Right hindlimb (tissue), 1 donor: ENCODE measurements at regions not wholly inside any gene's neighbourhood (a gene's known extent, or its start where the extent isn't known, plus 50 kb on each side); places are given as distances from the start of the nearest gene placed in this dataset.
A peak's percentile ranks its signal among the peaks of the same experiment; 100 is the strongest.

Experiments used
- DNase-seq: peaks from one replicate; pipeline ENCODE4 v3.0.0-alpha.2; 2018

DNA sequence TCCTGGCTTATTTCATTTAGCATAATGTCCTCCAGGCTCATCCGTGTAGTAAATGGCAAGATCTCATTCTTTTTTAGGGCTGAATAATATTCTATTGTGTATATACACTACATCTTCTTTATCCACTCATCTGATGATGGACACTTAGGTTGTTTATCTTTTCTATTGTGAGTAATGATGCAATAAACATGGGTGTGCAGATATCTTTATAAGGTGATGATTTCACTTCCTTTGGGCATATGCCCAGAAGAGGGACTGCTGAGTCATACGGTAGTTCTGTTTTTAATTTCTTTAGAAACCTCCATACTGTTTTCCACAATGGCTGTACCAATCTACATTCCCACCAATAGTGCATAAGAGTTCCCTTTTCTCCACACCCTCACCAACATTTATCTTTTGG, 317.6 kb upstream of the CNKSR2 start:
- DNase-seq, result no peak

DNA sequence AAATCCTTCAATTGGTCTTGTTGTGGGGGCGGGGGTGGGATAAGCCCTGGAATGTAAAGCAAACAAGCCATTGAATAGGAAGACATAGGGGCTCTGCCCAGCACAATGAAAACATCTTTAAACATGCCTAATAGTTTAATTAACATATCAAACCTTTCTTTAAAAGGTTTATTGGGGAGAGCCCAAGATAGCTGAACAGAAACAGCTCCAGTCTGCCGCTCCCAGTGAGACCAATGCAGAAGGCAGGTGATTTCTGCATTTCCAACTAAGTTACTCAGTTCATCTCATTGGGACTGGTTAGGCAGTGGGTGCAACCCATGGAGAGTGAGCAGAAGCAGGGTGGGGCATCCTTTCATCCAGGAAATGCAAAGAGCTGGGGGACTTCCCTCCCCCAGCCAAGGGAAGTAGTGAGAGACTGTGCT, 327.2 kb upstream of the CNKSR2 start:
- no peak for DNase-seq

DNA sequence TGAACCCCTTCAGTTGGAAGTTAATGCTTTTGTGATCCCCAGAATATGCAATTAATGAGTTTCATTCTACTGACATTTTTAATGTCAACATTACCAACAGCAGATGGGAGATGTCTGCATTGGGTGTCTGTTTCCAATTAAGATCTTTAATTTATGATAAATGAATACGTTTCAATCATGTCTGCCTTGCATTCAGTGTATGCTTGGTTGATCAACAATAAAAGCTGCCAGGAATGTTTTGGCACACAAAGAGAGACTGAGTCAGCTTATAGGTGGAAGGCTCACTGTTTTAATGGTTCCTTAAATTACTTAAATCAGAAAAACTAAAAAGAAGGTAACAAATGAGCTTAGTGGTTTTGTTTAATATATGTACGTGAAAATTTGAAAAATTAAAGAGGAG, 359.9 kb upstream of the CNKSR2 start:
- DNase-seq, result no peak

DNA sequence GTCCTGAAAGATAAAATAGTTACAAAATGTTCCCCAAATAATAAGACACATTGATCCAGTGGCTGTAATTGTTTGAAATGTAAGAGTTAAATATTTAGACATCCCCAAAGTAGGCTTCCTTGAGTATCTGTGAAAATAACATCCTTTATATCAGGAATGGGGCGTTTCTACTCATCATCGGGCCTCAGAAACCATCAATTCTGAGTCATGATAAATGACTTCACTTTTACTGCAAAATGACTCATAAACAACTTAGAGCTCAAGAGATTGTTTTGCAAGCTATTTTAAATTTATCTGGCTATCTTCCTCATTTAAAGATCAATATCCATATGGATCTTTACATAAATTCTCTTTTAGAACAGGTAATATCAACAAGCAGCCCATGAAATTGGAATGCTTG, 369.4 kb upstream of the CNKSR2 start:
- no peak for DNase-seq

DNA sequence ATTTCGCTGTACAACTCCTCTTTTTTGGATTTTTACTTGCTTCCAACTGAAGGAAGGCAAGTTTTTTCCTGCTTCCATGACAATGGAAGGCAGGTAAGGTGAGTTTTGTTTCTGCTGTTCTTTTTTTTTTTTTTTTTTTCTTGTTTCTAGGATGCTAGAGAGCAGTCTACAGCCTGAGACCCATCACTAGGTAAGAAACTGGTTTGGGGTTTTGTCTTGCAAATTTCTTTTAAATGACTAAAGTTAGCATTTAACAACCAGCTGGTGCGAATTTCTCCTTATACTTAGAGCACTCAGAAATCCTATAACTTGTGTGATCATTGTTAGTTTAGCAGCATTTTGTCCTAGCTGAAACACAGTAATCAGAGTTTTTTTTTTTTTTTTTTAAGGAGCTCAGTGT, 378.4 kb upstream of the CNKSR2 start:
- DNase-seq, result no peak

DNA sequence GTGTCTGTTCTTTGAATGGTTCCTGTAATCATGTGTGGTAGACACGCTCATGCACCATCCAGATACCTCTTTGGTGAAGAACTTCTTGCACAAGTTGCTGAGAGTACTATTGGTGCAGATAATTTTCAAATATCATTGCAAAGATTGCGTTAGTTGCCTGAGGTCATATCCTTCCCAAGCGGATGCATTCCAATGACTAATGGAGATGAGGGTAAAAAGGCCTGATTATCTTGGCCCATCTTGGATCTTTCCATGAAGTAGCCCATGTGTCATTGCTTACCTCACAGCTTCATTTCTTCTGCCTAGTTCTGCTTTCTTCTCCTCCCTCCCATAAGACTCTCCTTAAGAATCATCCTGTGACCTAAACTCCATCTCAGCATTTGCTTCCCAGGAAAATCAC, 384.9 kb upstream of the CNKSR2 start:
- no peak for DNase-seq

DNA sequence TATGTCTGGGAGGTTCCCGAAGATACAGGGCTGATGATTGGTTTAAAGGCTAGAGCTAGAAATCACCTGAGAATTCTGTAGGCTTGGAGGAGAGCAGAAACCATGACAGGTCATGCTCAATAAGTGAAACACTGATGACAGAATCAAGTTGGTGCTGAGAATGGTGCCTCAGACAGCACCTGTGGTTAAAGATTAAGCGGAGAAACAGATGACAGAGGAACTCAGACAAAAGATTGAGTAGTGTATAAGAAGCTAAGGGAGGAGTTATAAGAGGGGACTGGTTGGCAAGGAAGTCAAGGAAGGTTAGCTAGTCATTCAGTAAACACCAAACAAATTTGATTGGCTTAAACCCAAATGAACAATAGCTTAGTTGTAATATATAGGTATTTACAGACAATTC, 385.4 kb upstream of the CNKSR2 start:
- DNase-seq, result no peak

DNA sequence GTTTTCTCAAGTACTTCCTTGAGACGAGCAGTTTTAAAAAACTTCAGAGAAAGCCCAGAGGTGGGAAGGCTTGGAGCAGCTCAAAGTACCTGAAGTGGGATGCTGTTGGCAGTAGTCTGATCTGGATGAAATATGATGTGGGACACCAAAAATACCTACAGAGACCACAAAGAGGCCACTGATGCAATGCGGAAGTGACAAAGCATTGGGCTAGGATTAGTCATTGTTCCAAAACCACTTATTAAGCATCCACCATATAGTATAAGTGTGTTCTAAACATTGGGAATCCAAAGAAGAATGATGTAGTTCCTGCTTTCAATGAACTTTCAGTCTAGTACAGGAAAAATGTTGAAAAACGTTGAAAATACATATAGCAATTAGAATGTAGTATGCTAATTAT, 386.1 kb upstream of the CNKSR2 start:
- DNase-seq, result no peak

DNA sequence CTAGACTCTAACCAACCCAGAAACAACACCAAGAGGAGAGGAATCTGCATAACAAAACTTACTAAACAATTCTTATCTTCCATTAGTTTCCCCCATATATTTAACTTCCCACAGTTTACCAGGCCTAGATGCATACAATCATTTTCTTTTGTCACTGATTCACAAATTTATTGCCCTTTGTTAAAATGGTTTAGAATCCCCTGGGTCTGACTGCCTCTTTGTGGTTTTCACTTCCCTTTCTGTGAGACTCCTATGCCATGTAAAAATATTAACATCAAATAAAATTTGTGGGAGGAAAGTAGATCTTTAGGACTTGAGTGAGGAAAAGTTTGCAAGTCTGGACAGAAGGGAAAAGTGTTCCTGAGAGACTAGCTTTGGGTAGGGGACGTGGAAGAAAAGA, 393.8 kb upstream of the CNKSR2 start:
- no peak for DNase-seq

DNA sequence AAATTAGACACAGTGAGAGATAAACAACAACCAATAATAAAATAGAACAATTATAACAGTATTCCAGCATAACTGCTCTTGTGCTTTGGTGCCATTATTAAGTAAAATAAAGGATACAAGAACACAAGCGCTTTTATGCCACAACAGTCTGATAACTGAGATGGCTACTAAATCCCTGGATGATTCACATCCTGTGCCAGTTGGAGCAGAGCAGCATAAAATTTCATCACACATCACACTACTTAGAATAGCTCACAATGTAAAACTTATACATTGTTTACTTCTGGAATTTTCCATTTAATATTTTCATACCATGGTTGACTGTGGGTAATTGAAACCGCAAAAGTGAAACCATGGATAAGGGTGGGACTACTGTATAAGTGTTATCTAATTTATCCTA, 399.9 kb upstream of the CNKSR2 start:
- DNase-seq, result no peak

DNA sequence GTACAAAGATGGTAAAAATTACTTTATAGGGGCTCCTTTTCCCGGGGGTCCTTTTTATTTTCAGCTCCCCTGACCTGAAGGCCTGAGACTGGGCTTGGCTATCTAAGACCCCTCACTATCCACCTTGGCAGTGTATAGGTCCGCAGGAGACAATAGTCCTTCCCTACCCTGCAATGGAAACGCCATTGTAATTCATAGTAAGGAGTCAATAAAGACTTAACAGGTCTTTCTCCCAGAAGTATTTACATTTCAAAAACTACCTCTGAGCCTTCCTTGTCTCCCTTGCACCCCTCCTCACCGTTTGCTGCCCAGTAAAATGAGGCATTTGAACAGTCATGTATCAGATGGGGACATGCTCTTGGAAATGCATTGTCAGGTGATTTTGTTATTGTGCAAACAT, 401.2 kb upstream of the CNKSR2 start:
- no peak for DNase-seq

DNA sequence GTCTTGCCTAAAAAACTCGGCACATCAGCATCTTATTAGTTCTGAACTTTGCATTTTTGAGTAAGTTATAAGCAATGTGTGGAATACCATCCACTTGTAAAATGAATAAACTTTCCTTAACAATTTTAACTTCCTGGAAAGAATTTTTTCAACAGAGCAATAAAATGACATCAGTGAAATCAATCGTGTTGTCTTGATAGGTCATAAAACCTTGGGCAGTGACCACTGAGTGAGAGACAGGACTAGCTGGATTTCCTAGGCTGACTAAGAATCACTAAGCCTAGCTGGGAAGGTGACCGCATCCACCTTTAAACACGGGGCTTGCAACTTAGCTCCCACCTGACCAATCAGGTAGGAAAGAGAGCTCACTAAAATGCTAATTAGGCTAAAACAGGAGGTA, 403.0 kb upstream of the CNKSR2 start:
- no peak for DNase-seq

DNA sequence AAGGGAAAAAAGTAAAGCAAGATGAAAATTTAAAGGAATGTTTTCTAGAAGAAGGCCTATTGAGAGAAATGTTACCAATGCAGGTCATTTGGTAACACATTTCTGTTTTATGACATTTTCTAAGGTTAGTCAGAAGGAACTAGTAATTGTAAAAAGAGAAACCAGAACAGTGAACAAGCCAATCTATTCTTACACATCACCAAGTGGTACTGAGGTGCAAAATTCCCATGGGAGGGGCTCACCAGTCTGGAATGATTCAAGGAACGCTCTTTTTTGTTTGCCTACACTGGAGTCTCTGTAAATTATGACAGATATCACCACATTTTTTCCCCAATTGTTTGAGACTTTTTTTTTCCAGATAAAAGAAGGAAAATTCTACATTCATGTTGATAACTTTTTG, 404.7 kb upstream of the CNKSR2 start:
- no peak for DNase-seq

DNA sequence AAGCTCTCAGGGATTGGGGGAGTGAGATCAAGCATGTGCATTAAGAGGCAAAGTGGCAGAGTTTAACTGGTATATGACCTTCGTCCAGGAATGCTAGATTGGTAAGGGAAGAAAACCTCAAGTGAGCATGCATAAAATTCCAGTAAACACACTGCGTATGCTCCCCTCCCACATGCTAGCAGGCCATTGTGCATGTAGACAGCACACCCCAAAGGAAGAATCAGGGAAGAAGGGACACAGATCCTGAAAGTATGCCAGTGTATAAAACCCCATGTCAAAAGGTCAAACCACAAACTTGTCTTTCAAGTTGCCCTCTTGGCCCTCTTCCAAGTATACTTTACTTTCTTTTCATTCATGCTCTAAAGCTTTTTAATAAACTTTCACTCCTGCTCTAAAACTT, 405.2 kb upstream of the CNKSR2 start:
- DNase-seq, result no peak

DNA sequence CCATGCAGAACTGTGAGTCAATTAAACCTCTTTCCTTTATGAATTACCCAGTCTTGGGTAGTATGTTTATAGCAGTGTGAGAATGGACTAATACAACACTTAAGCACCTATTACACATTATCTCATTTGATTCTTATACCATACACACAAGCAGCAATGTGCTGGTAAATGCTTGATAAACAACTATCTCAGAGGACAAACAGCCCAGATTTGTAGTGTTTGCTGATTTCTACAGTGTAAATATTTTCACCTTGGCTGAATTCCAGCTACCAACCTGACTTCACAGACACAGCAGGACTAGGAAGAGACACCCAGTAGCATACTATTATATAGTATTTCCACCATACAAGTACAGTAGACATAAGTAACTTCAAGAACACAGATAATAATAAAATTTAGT, 406.5 kb upstream of the CNKSR2 start:
- no peak for DNase-seq

DNA sequence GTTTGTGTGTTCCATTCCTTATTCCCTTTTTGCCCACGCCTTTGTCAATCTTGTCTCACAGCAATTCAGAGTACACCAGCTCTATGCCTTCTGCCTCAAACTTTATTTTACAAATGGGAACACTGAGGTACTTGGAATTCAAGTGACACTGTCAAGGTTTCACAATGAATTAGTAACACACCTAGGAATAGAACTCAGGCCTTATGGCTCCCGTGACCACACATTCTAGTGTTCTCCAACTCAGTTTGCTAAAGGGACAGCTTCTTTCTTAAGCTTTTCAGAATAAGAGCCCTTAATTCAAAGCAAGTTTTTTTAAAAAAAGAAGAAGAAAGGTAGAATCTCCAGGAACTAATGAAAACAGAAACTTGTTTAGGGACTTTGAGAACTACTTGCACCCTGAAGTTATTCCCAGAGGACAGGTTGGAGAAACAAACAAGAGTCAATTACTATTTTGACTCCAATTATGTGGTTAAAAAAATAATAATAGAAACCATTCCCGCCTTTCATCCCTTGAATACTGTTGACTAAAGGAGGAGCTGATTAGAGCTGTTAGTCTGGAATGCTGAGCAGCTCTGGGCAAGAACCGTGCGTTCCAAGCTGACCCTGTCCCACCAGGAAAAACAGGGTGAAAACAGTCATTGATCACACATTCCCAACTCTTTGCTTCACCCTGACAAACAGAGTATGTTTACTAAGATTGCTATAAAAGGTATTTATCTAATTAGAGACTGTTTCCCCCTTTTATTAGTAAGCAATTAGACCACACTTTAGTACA, 408.8 kb upstream of the CNKSR2 start:
- DNase-seq, result no peak

DNA sequence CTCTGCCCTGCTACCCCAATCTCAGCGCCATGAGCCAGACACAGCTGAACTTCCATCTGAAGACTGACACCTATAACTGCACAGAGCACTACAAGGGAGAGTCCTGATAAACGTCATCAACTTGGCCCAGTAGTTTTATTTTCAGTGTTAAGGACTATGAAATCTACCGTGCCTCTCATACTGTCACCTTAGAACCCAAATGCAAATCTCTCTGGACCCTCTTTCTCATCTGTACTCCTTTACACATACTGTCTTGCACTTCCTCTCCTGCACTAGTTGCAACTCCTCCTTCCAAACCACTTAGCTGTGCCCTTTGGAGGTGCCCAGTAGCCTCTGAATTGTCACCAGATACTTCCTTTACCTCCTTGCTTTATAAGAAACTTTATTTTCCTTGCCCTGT, 420.2 kb upstream of the CNKSR2 start:
- DNase-seq, result no peak

DNA sequence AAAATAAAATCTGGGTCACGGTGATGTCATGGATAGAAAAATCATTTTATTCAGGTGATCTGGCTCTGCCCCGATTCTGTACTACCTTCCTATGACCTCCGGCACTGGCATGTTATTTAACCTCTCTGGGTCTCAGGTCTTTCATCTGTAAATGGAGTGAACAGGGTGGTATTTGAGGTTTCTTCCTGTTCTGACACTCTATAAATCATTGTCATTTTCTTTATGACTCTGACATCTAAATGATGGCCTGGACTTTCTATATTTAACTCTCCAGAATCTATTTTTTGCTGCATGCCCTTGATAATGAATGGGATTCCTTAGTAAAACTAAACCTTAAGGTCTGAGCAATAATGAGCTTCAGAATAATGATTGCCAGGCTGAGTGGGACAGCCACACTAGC, 422.0 kb upstream of the CNKSR2 start:
- no peak for DNase-seq

DNA sequence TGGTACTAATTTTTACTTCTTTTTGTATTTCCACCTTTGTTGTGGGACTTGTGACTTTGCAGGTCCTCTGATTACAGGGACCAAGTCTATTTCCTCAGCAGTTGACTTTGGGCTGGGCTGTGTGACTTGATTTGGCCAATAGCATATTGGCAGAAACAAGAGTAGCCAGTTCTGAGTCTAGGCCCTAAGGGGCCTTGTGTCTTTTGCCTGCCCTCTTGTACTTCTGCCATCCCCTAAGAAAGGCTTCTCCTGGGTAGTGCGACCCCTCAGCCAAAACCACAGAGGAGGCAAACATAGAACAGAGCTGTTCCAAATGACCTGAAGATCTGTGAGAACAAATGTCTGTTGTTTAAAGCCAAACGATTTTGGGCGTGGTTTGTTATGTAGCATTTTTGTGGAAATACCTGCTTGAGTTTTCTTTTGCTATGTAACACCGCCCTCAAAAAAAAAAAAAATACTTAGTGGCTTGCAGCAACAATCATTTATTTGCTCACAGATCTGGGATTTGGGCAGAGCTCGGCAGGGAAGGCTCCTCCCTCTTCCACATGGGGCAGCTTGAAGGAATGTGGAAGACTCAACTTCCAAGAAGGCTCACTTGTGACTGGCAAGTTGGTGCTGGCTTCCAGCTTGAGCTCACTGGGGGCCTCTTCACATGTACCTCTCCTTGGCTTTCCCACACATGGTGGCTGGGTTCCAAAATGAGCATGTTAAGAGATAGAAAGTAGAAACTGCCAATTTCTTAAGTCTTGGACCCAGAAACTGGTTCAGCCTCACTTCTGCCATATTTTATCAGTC, 423.0 kb upstream of the CNKSR2 start:
- no peak for DNase-seq

DNA sequence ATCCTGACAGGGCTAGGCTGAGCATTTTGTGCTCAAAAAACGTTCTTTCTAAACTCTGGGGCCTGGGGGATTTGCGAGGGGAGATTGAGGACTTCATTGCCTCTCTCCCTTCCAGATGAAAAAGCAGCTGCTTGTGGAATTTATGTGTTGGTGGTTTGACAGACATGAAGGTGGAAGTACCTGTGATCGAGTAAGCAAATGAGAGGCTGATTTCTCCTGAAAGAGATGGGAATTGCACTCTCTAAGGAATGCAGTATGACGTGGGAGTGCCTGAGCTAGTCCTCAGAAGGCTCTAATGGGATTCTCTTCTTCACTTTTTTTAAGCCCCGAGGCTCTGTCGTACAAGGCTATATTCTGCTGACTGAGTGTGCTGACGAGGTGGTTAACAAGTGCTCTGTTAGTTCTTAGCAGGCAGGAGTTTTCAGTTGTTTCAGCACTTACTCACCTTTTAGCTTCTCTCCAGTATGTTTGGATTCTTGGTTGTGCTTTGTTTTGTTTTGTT, 426.8 kb upstream of the CNKSR2 start:
- no peak for DNase-seq

DNA sequence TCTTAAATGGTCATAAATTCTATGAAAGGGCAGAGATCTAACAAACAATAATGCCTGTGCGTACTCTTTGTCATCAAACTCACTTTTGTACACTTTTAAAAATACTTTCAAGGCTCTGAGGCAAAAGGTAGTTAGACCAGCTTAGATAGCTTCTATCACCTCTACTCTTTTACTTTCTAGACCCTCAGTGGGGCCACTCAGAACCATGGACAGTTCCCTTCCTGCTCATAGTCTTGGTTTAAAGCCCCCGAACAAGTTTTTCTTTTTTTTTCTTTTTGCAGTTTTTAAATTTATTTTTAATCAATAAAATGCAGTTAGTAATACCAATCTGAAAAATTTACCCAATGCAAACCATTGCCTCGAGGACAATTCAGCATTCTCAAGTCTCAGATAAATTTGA, 460.5 kb upstream of the CNKSR2 start:
- peak; percentile 19 for DNase-seq

DNA sequence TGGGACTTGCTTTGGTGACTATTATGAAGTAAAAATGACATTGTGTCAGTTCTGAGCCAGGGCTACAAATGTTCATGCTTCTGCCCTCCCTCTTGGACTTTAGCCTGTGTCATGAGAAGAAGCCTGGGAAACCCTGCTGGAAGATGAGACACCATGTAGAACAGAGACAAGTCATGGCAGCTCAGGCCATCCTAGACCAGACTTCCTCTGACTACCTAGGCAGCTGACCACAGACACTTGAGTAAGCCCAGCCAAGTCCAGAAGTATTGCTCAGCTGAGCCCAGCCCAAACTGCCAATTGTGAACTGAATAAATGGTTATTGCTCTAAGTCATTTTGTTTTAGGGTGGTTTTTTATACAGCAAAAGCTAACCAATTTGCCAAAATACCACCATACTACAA, 467.6 kb upstream of the CNKSR2 start:
- DNase-seq, result no peak

DNA sequence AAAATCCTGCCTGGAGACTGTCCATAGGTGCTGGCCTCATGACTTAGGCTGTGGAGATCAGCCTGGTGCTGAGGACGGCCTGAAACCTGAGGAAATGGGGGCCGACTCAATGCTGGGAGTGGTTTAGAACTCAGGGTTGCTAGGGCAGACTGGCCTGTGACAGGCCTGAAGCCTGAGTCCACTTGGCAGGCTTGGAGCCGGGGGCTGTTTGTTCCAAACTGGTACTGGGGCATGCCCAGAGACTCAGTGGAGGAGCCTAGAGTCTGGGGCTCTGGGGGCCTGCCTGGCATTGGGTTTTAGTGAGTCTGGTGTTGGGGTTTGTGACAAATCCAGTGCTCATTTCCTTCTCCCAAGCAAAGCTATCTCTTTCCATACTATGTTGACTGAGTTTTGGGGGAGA, 489.7 kb upstream of the CNKSR2 start:
- DNase-seq, result no peak

DNA sequence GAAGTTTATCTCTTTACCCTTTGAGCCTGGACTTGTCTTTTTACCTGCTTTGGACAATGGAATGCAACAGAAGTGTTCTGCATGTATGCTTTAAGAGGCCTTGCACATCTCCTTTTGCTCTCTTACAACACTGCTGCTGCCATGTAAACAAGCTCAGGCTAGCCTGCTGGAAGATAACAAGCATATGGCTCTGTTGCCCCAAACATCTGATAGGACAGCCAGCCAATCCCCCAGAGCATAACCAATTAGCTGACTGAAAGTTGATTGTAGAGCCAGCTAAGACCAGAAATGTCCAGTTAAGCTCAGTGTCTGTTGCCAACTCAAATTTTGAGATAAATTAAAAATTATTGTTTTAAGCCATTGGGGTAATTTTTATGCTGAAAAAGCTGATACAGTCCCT, 510.6 kb upstream of the CNKSR2 start:
- no peak for DNase-seq

DNA sequence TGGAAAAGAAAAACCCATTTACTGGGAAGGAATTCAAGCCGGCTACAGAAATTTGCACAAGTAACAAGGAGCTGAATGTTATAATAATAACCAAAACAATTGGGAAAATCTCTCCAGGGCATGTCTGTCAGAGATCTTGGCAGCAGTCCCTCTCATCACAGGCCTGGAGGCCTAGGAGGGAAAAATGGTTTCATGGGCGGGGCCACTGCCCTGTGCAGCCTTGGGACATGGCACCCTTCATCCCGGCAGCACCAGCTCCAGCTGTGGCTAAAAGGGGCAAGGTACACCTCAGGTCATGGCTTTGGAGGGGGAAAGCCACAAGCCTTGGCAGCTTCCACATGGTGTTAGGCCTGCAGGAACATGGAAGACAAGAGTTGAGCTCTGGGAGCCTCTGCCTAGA, 513.1 kb upstream of the CNKSR2 start:
- DNase-seq, result no peak
